Activated CD4-positive, alpha-beta T cell treated with anti-CD3 and anti-CD28 coated beads, Interleukin-2, Interleukin-4, amounts not matched to agents 100 ng/mL and 50 ng/mL, durations not matched to agents 16 hours and 8 hours (primary cell): ENCODE measurements at regions not wholly inside any gene's neighbourhood (a gene's known extent, or its start where the extent isn't known, plus 50 kb on each side); places are given as distances from the start of the nearest gene placed in this dataset.
"Not testable (repeated sequence)": the region's sequence is repeated elsewhere in the genome, so short reads cannot be mapped to it uniquely, and the experiment has no call there.

Source experiments
- DNase-seq: peaks from one replicate; pipeline ENCODE4 v3.0.0-alpha.2; 2020; ENCODE audit warnings: low spot score

- DNase-seq, result not testable (repeated sequence)
Measured at GRCh38 chr15:22200417-22200816, 120.1 kb downstream of the OR4M2 start.

DNA sequence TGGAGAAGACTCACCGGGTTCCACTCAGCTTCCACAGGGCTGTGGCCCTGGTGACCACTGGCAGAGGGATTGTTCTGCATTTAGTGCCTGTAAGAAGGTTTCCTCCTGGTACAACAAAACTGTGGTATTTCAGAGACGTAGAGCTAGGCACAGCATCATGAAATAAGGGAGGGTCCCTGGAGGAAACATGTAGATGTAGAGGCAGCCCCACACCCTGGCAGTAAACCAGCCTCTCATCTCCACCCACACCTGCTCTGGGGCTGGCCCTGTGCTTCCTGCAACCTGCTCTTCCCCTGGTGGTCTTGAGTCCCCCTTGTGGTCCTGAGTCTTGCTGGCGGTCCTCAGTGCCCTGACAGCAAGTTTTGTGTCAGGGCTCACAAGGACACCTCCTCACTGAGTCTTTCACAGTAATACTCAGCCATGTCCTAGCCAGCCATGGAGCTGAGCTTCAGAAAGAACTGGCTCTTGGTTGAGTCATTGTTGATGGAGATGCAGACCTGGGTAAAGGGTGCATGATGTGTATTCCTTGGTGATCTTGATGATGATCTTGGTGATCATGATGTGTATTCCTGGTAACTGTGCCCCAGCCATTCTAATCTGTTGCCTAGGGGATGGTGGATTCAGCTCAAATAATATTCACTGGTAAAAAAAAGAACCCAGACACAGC lies 121.8 kb downstream of the OR4M2 start:
- DNase-seq, result not testable (repeated sequence)

DNA sequence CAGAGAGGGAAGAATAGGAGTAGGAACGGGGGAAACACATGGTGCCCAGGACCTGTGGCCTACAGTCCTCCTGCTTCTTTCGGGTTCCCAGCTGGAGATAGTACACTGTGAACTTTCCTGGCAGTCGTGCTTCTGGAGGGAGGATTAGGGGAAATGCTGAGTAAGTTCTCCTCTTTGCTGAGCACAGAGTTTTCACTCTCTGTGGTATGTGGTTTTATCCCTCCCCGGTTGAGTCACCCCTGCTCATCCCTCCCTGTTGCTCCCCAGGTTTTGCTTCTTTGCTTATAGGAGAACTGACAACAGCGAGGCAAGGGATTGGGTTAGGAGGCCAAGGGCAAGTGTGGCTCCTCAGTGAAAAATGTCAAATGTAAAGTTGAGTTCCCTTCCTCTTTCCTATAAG lies 122.9 kb downstream of the OR4M2 start:
- DNase-seq, result not testable (repeated sequence)

GRCh38 chr15:22209086-22209485 lies 128.8 kb downstream of the OR4M2 start:
- DNase-seq, result not testable (repeated sequence)

DNA sequence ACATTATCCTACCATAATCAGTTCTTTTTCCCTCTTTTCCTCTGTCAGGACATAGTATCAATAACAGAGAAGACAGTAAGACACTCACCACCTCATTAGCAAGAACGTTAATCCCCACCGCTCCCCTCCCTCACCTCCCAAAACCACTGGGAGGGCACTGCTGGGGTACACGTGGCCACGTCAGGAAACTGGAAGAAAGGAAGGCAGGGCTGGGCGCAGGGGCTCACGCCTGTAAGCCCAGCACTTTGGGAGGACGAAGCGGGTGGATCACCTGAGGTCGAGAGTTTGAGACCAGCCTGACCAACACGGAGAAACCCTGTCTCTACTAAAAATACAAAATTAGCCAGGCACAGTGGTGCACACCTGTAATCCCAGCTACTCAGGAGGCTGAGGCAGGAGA lies 142.3 kb downstream of the OR4M2 start:
- not testable (repeated sequence) for DNase-seq

- no peak for DNase-seq
Measured at GRCh38 chr15:22224241-22224671, 143.9 kb downstream of the OR4M2 start.

- not testable (repeated sequence) for DNase-seq
Measured at GRCh38 chr15:22224961-22225360, 144.6 kb downstream of the OR4M2 start.

DNA sequence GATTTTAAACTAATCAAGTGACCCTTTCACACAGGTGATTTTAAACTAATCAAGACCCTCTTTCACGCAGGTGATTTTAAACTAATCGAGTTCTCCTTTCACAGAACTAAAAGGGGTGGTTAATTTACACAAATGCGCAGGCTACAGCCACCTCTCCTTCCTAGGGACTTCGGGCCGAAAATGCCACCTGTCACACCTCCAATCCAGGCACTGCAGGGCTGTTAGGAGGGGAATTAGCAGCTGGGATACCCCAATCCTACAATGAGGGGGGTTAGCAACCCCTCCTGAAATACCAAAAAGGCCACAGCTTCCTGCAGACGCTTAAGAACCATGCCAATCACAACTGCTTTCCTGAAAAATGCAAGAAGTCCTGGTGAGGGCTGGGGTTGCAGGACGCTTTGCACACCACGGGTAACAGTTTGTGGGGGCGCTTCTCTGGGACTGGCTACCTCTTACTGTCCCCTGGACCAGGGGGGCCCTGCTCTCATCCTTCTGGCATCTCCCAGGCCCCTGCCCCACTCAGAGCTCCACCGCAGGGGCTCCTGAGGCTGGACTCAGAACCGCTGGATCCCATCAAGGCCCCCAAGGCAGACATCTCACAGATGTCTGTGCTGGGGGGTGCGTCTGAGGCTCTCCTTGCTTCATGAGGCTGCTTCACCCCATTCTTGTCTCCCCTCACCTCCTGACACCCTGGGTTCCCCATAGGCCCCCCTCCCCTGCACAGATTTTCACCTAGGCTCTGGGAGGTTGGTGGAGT lies 145.9 kb downstream of the OR4M2 start:
- no peak for DNase-seq

DNA sequence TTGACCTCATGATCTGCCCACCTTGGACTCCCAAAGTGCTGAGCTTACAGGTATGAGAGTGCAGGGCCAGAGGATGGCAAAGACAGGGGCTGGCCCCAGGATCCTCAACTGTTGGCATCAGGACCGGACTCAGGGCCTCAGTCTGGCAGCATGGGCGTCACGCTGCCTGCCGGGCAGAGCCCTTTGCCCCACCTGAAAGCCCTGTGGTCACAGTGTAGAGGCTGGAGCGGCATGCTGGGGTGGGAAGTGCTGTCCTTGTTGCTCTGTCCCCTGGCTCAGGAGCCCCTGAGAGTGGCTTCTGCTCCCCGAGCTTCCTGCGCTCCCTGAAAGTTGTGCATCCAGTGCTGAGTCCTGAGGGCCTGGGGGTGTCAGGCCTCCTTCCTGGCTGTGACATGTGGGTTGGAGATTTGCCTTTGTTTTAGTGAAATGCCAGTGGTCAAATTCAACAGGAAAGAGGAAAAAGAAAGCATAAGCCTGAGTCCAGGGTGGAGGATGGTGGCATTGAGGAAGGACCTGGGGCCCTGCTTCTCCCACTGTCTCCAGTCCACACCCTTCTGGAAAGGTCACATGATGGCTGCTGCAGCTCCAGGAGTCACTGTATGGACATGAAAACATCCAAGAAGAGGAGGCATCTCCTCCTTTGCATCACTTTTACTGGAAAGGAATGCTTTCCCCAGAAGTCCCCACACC lies 147.2 kb downstream of the OR4M2 start:
- no peak for DNase-seq

DNA sequence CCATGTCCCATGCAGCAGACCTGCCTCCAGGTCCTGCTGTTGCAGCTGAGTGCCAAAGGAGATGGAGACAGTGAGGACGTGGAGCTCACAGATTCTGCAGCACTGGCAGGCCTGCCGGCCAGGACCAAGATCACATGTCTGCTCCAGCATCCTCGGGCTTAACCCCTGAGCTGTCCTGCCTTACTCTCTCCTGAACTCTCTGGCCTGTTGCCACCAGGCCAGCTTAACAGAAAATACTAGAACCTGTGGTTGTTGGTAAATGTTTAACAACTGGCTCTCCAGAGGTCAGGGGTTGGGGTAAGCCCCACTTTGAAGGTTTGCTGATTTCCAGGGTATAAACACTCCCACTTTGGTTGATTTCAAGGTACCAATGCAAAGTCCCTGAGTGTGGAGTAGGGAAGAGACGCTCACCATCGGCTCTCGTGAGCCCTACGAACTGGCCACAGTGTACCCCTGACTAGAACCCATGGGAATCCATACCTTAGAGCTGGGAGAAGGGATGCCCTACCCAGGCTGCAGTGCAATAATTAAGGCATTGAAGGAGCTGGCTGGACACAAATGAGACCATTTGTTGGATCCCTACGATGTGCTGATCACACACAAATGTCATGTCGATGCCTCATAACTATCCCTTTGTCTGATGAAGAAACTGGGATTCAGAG lies 147.9 kb downstream of the OR4M2 start:
- DNase-seq, result no peak

GRCh38 chr15:22229990-22230819 lies 149.9 kb downstream of the OR4M2 start:
- no peak for DNase-seq

DNA sequence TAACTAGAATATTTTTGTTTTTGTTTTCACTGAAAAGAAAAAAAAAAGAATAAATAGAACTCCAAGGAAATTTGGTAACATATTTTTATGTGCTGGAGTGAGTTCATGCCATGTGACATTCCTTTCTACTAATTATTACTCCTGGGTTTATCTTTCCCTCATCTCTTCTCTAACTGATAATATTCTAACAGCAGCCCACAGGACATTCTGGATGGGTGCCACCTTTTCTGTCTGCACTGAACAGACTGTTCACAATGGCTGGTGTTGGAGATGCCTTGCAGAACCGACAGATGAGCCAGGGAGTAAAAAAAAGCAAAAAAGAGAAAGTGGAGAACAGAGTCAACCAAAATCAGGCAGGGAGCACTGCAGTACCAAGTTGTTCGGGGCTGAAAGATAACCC lies 151.3 kb downstream of the OR4M2 start:
- DNase-seq, result no peak

GRCh38 chr15:22232675-22233074 lies 152.3 kb downstream of the OR4M2 start:
- no peak for DNase-seq

- DNase-seq, result not testable (repeated sequence)
Measured at GRCh38 chr15:22235261-22235930, 155.1 kb downstream of the OR4M2 start.

- no peak for DNase-seq
Measured at GRCh38 chr15:22236469-22236868, 156.1 kb downstream of the OR4M2 start.

DNA sequence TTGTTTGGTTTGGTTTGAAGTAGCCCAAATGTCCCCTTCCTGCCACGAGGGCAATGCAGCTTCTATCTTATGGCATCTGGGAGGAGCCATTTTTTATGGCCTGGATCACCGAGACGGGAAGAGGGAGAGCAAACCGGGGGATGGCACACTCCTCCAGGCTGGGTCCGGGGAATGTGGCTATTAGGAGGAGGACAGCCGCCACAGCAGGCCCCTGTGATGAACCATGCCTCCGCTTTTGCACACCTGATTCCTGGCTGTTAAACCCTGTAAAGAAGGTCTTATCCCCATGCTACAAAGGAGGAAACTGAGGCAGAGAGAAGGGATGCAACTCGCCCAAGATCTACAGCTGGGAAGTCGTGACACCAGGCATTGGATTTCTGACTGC lies 157.6 kb downstream of the OR4M2 start:
- no peak for DNase-seq

GRCh38 chr15:22238276-22238958 lies 158.1 kb downstream of the OR4M2 start:
- DNase-seq, result not testable (repeated sequence)

GRCh38 chr15:22238959-22239805 lies 158.9 kb downstream of the OR4M2 start:
- not testable (repeated sequence) for DNase-seq

DNA sequence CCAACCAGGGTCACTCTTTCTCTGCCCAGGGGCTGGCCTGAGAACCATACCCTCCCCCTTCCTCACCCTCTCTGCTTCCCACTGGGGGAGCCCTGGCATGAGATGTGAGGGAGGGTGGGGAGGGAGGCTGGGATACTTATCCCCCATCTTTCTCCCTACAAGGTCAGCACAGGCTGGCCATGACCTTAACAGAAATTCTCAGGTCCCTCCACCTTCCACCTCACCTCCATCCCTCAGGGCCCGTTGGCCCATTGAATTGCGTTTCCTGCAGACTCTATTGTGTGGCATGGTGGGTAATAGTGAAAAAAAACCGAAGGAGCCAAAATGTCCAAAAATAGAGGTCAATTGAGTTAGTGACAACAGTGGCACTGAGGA lies 159.5 kb downstream of the OR4M2 start:
- DNase-seq, result no peak
